Esophagus squamous epithelium (tissue), 5 donors: ENCODE measurements at regions not wholly inside any gene's neighbourhood (a gene's known extent, or its start where the extent isn't known, plus 50 kb on each side); places are given as distances from the start of the nearest gene placed in this dataset.

Experiments used
- DNase-seq: peaks from one replicate; lab custom pipeline; 2025; lab: John Stamatoyannopoulos, UW
- H3K27ac ChIP-seq, 4 donors: fragments of 200-600 bp; sonication (generic); one replicate each; pipeline ENCODE4 v1.5.1; 2016 to 2019; ENCODE audit warnings: mild to moderate bottlenecking in 1 of 4
- H3K27me3 ChIP-seq, 4 donors: fragments of 200-600 bp; sonication (generic); 1 replicate in 3 of 4; 2 replicates in 1 of 4; pipeline versions ENCODE4 v1.5.1 to v1.6.0; 2017 to 2021; ENCODE audit warnings: antibody characterized with exemption in 1 of 4
- H3K36me3 ChIP-seq, 3 donors: fragments of 200-600 bp; sonication (generic); one replicate each; pipeline ENCODE4 v1.5.1; 2016 to 2019
- H3K4me1 ChIP-seq, 3 donors: fragments of 200-600 bp; sonication (generic); one replicate each; pipeline ENCODE4 v1.5.1; 2017 to 2019
- H3K4me3 ChIP-seq, 4 donors: fragments of 200-600 bp; sonication (generic); 1 replicate in 3 of 4; 2 replicates in 1 of 4; pipeline ENCODE4 v1.5.1; 2016 to 2019; ENCODE audit warnings: mild to moderate bottlenecking in 2 of 4, moderate library complexity in 1 of 4
- H3K9me3 ChIP-seq, 3 donors: fragments of 200-600 bp; sonication (generic); one replicate each; pipeline ENCODE4 v1.5.1; 2016 to 2019
- POLR2A ChIP-seq, 4 donors: fragments of 450-650 bp; IDR thresholded peaks; one replicate each; pipeline ENCODE4 v1.6.1; 2017; ENCODE audit warnings: antibody characterized with exemption in 4 of 4, mild to moderate bottlenecking in 4 of 4, moderate library complexity in 3 of 4
- WGBS, 2 donors: methylation state at CpG; one replicate each; pipeline ENCODE4 v1.1.5; 2018; 5-methylcytosine and 5-hydroxymethylcytosine counted together
- intact Hi-C: fragments of 100-400 bp; cut with DNase I; formaldehyde crosslinking; loops from one replicate; pipeline ENCODE4 v1.15.0; 2022
- TF ChIP-seq, protein P1 (sequence below), 6 experiments: fragments of 450-650 bp in 4 of 6; fragments of 200-600 bp in 2 of 6; sonication (generic) in 2 of 6; IDR thresholded peaks; one replicate each; pipeline ENCODE4 v1.5.1; 2016 to 2019; ENCODE audit warnings: antibody characterized with exemption in 6 of 6, mild to moderate bottlenecking in 4 of 6, moderate library complexity in 4 of 6
- donor health status: DM: yes; HTN: yes; CAD: no.

DNA sequence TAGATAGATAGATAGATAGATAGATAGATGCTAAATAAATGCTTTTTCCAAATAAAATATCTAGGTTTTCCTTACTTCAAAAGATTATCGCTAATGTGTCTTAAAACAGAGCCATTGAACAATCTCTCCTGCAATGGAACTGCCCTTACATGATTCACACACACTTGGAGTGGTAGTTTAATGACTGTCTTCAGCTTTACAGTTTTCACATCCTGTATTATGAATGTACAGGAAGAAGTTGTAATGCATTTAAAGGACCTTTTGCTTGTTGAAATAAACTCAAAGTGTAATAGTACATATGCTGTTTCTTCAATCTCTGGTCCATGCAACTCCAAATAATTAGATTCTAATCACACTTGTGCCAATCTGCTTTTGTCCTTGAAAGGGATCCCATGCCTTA is 797.6 kb upstream of the CDH2 start:
- no peak overlapping the region for H3K4me3 ChIP-seq
- no peaks in the 10 kb centered on the region for H3K4me1 ChIP-seq
- TF ChIP-seq POLR2A (IDR thresholded peaks at IDR 0.05): no peak
- TF ChIP-seq, protein P1, sequence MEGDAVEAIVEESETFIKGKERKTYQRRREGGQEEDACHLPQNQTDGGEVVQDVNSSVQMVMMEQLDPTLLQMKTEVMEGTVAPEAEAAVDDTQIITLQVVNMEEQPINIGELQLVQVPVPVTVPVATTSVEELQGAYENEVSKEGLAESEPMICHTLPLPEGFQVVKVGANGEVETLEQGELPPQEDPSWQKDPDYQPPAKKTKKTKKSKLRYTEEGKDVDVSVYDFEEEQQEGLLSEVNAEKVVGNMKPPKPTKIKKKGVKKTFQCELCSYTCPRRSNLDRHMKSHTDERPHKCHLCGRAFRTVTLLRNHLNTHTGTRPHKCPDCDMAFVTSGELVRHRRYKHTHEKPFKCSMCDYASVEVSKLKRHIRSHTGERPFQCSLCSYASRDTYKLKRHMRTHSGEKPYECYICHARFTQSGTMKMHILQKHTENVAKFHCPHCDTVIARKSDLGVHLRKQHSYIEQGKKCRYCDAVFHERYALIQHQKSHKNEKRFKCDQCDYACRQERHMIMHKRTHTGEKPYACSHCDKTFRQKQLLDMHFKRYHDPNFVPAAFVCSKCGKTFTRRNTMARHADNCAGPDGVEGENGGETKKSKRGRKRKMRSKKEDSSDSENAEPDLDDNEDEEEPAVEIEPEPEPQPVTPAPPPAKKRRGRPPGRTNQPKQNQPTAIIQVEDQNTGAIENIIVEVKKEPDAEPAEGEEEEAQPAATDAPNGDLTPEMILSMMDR (IDR thresholded peaks at IDR 0.05): no peak
- H3K9me3 ChIP-seq: no peaks in the 10 kb centered on the region
- no peak overlapping the region for H3K27ac ChIP-seq
- 89 to 92% methylated on average over 1 of the region's 1 CpG for WGBS, 2 donors
- no peaks in the 10 kb centered on the region for H3K27me3 ChIP-seq
- H3K36me3 ChIP-seq: no peaks in the 10 kb centered on the region
- DNase-seq: no peak
- intact Hi-C loops: no loop called here

DNA sequence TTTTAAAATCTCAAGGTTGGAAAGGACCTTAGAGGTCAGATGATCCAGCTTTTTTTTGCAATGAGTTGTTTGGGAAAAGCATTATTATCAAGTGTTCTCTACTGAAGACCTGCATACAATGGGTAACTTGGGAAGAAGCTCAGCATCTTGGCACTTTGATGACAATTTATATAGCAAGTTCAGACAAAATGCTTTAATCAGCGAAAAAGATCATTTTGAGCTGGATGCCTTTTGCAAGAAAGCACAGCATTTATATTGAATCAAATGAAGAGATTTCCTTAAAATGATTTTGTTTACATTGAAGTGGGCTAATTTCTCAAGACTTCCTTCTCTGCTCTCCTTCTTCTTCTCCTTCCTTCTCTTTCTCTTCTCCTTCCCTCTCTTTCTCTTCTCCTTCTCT is 796.4 kb upstream of the CDH2 start:
- Histone ChIP-seq H3K9me3 (no peaks in the 10 kb centered on the region), H3K36me3 (no peaks in the 10 kb centered on the region), H3K4me1 (no peaks in the 10 kb centered on the region), H3K4me3 (no peak overlapping the region), H3K27ac (no peak overlapping the region), H3K27me3 (no peaks in the 10 kb centered on the region)
- 53 to 81% methylated on average over 1 of the region's 1 CpG for WGBS, 2 donors
- DNase-seq: no peak
- intact Hi-C loops: no loop called here
- no peak for TF ChIP-seq POLR2A (IDR thresholded peaks at IDR 0.05)
- TF ChIP-seq, protein P1 (IDR thresholded peaks at IDR 0.05): no peak

DNA sequence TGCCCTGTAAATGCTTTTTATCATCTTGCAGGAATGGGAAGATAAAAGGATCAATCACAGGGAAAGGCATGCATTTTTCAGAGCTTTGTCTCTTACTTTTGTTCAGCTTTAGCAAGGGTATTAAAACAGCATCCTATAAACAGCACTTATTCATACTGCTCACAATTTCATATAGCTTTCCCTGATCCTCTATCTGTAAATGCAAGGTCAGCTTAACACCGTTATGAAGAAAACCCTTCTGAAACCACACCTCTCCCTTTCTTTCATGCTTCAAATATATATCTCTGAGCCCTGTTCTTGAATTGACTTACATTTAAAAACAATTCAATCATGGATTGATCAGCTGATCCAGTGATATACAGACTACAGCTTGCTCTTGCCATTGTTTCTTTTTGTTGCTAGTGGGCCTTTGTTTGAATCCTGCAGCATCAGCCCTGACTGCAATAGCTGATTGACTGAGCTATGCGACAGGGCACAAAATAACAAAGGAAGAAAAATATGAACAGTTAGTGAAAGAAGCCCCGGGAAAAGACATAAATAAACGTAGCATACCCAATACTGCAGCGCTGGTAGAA is 795.5 kb upstream of the CDH2 start:
- TF ChIP-seq, protein P1 (IDR thresholded peaks at IDR 0.05): no peak
- TF ChIP-seq POLR2A (IDR thresholded peaks at IDR 0.05): no peak
- 50 to 56% methylated on average over 5 of the region's 5 CpGs for WGBS, 2 donors

GRCh38 chr18:28963481-28963880 is 786.6 kb upstream of the CDH2 start:
- H3K9me3 ChIP-seq: no peaks in the 10 kb centered on the region
- intact Hi-C loops: no loop called here
- TF ChIP-seq, protein P1 (IDR thresholded peaks at IDR 0.05): no peak
- no peak for TF ChIP-seq POLR2A (IDR thresholded peaks at IDR 0.05)
- H3K27me3 ChIP-seq: no peaks in the 10 kb centered on the region
- no peaks in the 10 kb centered on the region for H3K4me1 ChIP-seq
- no peak overlapping the region for H3K4me3 ChIP-seq
- DNase-seq: no peak
- no peak overlapping the region for H3K27ac ChIP-seq
- H3K36me3 ChIP-seq: no peaks in the 10 kb centered on the region

More for the DNA sequence above, 795.5 kb upstream of the CDH2 start:
- H3K4me3 ChIP-seq: no peak overlapping the region
- H3K9me3 ChIP-seq: no peaks in the 10 kb centered on the region
- no peak overlapping the region for H3K27ac ChIP-seq
- no peaks in the 10 kb centered on the region for H3K4me1 ChIP-seq
- no peaks in the 10 kb centered on the region for H3K27me3 ChIP-seq
- intact Hi-C loops: no loop called here
- DNase-seq: no peak
- no peaks in the 10 kb centered on the region for H3K36me3 ChIP-seq

DNA sequence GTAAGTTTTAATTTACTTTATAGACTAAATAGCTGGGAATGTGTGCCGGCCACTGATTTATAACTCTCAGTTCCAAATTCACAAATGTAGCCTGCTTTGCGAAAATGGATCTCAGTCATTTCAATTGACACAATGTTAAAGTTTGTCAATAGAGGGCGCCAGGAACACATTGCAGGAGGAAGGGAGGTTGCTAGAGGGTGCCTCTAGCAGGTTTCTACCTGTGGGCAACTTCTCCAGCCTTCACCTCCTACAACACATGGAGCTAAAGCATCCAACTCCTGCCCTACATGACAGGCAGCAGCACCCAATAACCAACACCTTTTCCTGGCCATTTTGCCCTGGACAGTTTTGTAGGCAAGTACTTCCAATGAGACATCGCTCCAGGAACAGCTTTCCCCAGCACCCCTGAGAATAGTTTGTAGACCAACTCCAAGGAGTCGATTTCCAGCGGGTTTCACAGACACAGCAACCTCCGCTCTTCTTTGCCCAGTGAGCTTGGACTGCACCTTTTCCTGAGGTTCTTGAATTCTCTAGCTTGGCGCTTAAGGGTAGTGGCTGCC is 784.8 kb upstream of the CDH2 start:
- WGBS, 2 donors: 71 to 73% methylated on average over 8 of the region's 8 CpGs
- DNase-seq: no peak
- H3K9me3 ChIP-seq: no peaks in the 10 kb centered on the region
- TF ChIP-seq, protein P1 (IDR thresholded peaks at IDR 0.05): peak in 3 of 6 experiments; percentile 19 to 33 (median 28)
- TF ChIP-seq POLR2A (IDR thresholded peaks at IDR 0.05): no peak
- H3K27me3 ChIP-seq: no peaks in the 10 kb centered on the region
- intact Hi-C loops: no loop called here
- no peak overlapping the region for H3K4me3 ChIP-seq
- H3K27ac ChIP-seq: no peak overlapping the region
- no peaks in the 10 kb centered on the region for H3K36me3 ChIP-seq
- no peaks in the 10 kb centered on the region for H3K4me1 ChIP-seq
